GM21825 (cell line): ENCODE measurements at regions not wholly inside any gene's neighbourhood (a gene's known extent, or its start where the extent isn't known, plus 50 kb on each side); places are given as distances from the start of the nearest gene placed in this dataset.

Experiments used
- ATAC-seq: cut with Tn5 transposase; IDR thresholded peaks from one replicate; pipeline ENCODE4 v1.9.1; 2021; ENCODE audit warnings: mild to moderate bottlenecking, moderate library complexity; ENCODE audit not compliant: unreplicated experiment

- ATAC-seq: no peak
These were observed 59.1 kb upstream of the TMEM244 start for GRCh38 chr6:129920103-129920798.

GRCh38 chr6:129911732-129912131 is 50.6 kb upstream of the TMEM244 start:
- ATAC-seq: no peak
